ENCODE measurements at regions not wholly inside any gene's neighbourhood (a gene's known extent, or its start where the extent isn't known, plus 50 kb on each side); places are given as distances from the start of the nearest gene placed in this dataset.

GRCh38 chr2:106991866-106992265, 105.9 kb upstream of the ST6GAL2 start:
- H3K27ac ChIP-seq: no peak overlapping the region
- no peak overlapping the region for H3K4me3 ChIP-seq
- TF ChIP-seq, protein P1, sequence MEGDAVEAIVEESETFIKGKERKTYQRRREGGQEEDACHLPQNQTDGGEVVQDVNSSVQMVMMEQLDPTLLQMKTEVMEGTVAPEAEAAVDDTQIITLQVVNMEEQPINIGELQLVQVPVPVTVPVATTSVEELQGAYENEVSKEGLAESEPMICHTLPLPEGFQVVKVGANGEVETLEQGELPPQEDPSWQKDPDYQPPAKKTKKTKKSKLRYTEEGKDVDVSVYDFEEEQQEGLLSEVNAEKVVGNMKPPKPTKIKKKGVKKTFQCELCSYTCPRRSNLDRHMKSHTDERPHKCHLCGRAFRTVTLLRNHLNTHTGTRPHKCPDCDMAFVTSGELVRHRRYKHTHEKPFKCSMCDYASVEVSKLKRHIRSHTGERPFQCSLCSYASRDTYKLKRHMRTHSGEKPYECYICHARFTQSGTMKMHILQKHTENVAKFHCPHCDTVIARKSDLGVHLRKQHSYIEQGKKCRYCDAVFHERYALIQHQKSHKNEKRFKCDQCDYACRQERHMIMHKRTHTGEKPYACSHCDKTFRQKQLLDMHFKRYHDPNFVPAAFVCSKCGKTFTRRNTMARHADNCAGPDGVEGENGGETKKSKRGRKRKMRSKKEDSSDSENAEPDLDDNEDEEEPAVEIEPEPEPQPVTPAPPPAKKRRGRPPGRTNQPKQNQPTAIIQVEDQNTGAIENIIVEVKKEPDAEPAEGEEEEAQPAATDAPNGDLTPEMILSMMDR (IDR thresholded peaks at IDR 0.05): no peak
- no peak for DNase-seq (ENCODE audit: low spot score)

DNA sequence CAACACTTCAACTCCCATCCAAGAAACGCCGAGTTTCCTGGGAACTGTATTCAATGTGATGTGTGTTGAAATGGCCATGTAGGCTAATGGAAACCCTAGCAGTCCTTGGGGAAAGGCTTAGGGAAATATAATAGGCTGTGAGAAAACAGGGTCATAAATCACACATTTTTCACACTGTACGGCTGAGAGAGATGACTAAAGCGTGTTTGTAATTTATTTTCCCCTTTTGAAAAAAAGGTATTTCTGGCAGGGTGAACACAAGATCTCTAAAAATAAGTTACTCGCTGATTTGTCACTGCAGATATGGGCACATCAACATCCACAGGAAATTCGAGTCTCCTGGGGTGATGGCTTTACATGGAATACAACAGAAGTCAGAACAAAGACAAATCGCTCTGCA, 109.6 kb upstream of the ST6GAL2 start:
- Histone ChIP-seq H3K27ac (no peak overlapping the region), H3K4me3 (no peak overlapping the region)
- no peak for DNase-seq (ENCODE audit: low spot score)
- TF ChIP-seq, protein P1 (IDR thresholded peaks at IDR 0.05): no peak

GRCh38 chr2:106996171-106996769, 110.3 kb upstream of the ST6GAL2 start:
- Histone ChIP-seq H3K4me3 (no peak overlapping the region), H3K27ac (no peak overlapping the region)
- no peak for DNase-seq (ENCODE audit: low spot score)
- TF ChIP-seq, protein P1 (IDR thresholded peaks at IDR 0.05): no peak

- TF ChIP-seq, protein P1 (IDR thresholded peaks at IDR 0.05): no peak
Measured at GRCh38 chr2:106997204-106997603, 111.2 kb upstream of the ST6GAL2 start.

DNA sequence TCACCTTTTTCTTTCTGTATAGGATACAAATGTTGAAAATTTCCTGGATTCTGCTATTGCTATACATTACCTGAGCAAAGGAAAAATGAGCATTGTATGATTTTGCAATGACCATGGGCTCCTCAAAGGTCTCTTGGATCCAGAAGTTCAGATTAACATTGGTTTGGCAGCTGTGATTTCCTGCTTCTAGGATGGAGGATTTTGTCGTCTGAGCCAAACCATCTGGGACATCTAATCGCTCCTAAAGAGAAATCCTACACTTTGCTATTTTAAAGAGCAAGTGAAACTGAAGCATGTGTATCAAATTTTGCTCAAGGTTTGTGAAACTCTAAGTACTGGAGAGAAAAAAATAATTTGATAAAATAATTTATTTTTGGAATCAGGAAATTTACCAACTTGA, 115.1 kb upstream of the ST6GAL2 start:
- TF ChIP-seq, protein P1 (IDR thresholded peaks at IDR 0.05): no peak
- H3K4me3 ChIP-seq: no peak overlapping the region
- no peak overlapping the region for H3K27ac ChIP-seq
- DNase-seq (ENCODE audit: low spot score): no peak

More at GRCh38 chr2:106997204-106997603, 111.2 kb upstream of the ST6GAL2 start:
- Histone ChIP-seq H3K27ac (no peak overlapping the region), H3K4me3 (no peak overlapping the region)
- DNase-seq (ENCODE audit: low spot score): no peak

- DNase-seq (ENCODE audit: low spot score): no peak
- Histone ChIP-seq H3K4me3 (no peak overlapping the region), H3K27ac (no peak overlapping the region)
- TF ChIP-seq, protein P1 (IDR thresholded peaks at IDR 0.05): no peak
Measured at GRCh38 chr2:107001551-107001950, 115.6 kb upstream of the ST6GAL2 start.

DNA sequence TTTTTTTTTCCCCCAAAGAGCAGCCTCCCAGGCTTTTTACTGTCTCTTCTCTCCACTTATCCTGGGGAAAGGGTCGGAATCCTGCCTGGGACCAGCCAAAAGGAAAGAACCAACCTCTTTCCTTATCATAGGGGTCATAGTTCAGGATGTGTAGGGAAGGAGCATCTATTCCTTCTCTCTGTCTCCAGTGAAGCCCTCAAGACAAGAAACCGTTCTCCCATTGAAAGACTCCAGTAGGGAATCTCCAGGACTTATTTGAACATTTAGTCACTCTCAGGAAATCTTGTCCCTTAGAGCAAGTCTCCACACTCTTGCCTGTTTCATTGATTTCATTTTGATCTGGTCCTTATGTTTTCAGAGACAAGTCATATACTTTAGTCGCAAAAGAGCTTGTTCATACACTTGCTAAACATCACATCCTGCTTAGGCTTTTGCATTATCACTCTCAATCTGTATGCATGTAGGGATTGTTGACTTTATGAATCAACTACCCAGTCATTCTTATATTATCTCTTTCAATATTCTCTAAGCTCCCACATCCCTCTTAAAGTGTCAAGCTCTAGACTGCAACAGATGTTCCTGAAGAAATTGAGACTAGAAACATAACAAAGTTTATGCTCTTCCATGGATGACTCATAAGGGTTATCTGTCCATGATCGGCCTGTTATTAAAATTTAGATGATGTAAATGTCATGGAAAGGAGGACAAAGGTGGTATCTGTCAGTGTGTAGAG, 116.2 kb upstream of the ST6GAL2 start:
- no peak for DNase-seq (ENCODE audit: low spot score)
- Histone ChIP-seq H3K4me3 (no peak overlapping the region), H3K27ac (no peak overlapping the region)
- TF ChIP-seq, protein P1 (IDR thresholded peaks at IDR 0.05): no peak
